Bronchial epithelial cell (primary cell): ENCODE measurements at regions not wholly inside any gene's neighbourhood (a gene's known extent, or its start where the extent isn't known, plus 50 kb on each side); places are given as distances from the start of the nearest gene placed in this dataset.

Experiments
- DNase-seq: peaks from one replicate; pipeline ENCODE4 v3.0.0-alpha.2; 2010; ENCODE audit warnings: low read depth
- FAIRE-seq: peaks from 2 replicates; lab custom pipeline; 2011; peaks lifted over from hg19 to GRCh38; lab: Jason Lieb, UNC
- H3K27me3 ChIP-seq: 2 replicates; pipeline ENCODE4 v1.5.1; 2011; ENCODE audit warnings: low read length; ENCODE audit not compliant: control insufficient read depth, insufficient read depth
- H3K36me3 ChIP-seq: 2 replicates; pipeline ENCODE4 v1.5.1; 2011; ENCODE audit warnings: low read length; ENCODE audit not compliant: control insufficient read depth, insufficient read depth
- H3K4me3 ChIP-seq: 2 replicates; pipeline ENCODE4 v1.5.1; 2011; ENCODE audit warnings: mild to moderate bottlenecking, low read depth, low read length, control low read depth
- CTCF ChIP-seq: IDR thresholded peaks from 2 replicates; pipeline ENCODE4 v1.5.1; 2011; ENCODE audit warnings: mild to moderate bottlenecking, moderate library complexity, low read length, control low read depth, inconsistent platforms; ENCODE audit not compliant: insufficient read depth, severe bottlenecking

GRCh38 chr9:90069085-90069484, 464.3 kb downstream of the GADD45G start:
- Histone ChIP-seq H3K36me3 (no peaks in the 10 kb centered on the region), H3K27me3 (no peaks in the 10 kb centered on the region), H3K4me3 (no peak overlapping the region)
- DNase-seq (no peak), FAIRE-seq (no peak)
- TF ChIP-seq CTCF = no peak

- H3K36me3 ChIP-seq = no peaks in the 10 kb centered on the region
- no peak for TF ChIP-seq CTCF
- no peaks in the 10 kb centered on the region for H3K27me3 ChIP-seq
- DNase-seq (no peak), FAIRE-seq (peak; percentile 95)
- no peak overlapping the region for H3K4me3 ChIP-seq
Observed at GRCh38 chr9:90070056-90070455, 465.2 kb downstream of the GADD45G start.

GRCh38 chr9:90070469-90070868, 465.7 kb downstream of the GADD45G start:
- DNase-seq (no peak), FAIRE-seq (no peak)

GRCh38 chr9:90070931-90071660, 466.3 kb downstream of the GADD45G start:
- H3K27me3 ChIP-seq = no peaks in the 10 kb centered on the region
- no peak for TF ChIP-seq CTCF
- FAIRE-seq (no peak), DNase-seq (no peak)
- no peaks in the 10 kb centered on the region for H3K36me3 ChIP-seq
- no peak overlapping the region for H3K4me3 ChIP-seq

More at GRCh38 chr9:90070469-90070868, 465.7 kb downstream of the GADD45G start:
- no peak overlapping the region for H3K4me3 ChIP-seq
- H3K36me3 ChIP-seq = no peaks in the 10 kb centered on the region
- TF ChIP-seq CTCF = no peak
- H3K27me3 ChIP-seq = no peaks in the 10 kb centered on the region

- Histone ChIP-seq H3K27me3 (peaks cover 3% of the 10 kb centered on the region), H3K4me3 (no peak overlapping the region), H3K36me3 (no peaks in the 10 kb centered on the region)
- no peak for TF ChIP-seq CTCF
- FAIRE-seq (no peak), DNase-seq (no peak)
Observed at GRCh38 chr9:90073186-90073945, 468.6 kb downstream of the GADD45G start.
